GM21367 (cell line): ENCODE measurements at regions not wholly inside any gene's neighbourhood (a gene's known extent, or its start where the extent isn't known, plus 50 kb on each side); places are given as distances from the start of the nearest gene placed in this dataset.

ENCODE experiments used
- ATAC-seq: cut with Tn5 transposase; IDR thresholded peaks from one replicate; pipeline ENCODE4 v1.9.1; 2021; ENCODE audit not compliant: unreplicated experiment

- ATAC-seq, result no peak
Measured at GRCh38 chr2:126990200-126990599, 91.5 kb downstream of the TEX51 start.

GRCh38 chr2:126990605-126991532 is 92.2 kb downstream of the TEX51 start:
- ATAC-seq, result no peak

GRCh38 chr2:126994340-126994777 is 95.7 kb downstream of the TEX51 start:
- ATAC-seq, result no peak

- ATAC-seq, result no peak
Measured at GRCh38 chr2:126995621-126996377, 97.1 kb downstream of the TEX51 start.

- ATAC-seq, result no peak
Measured at GRCh38 chr2:126996378-126996699, 97.6 kb downstream of the TEX51 start.
